Ascending aorta (tissue), 2 donors: ENCODE measurements at regions not wholly inside any gene's neighbourhood (a gene's known extent, or its start where the extent isn't known, plus 50 kb on each side); places are given as distances from the start of the nearest gene placed in this dataset.

Experiments
- DNase-seq, 2 donors: peaks; one replicate each; pipeline ENCODE4 v3.0.0-alpha.2; 2019; ENCODE audit warnings: low spot score in 2 of 2
- H3K27ac ChIP-seq, 2 donors: fragments of 200-600 bp; sonication (generic); one replicate each; pipeline ENCODE4 v1.5.1; 2016 to 2017; ENCODE audit warnings: mild to moderate bottlenecking in 1 of 2
- H3K27me3 ChIP-seq: fragments of 200-600 bp; sonication (generic); one replicate; pipeline ENCODE4 v1.5.1; 2017
- H3K36me3 ChIP-seq, 2 donors: fragments of 200-600 bp; sonication (generic); one replicate each; pipeline ENCODE4 v1.5.1; 2016
- H3K4me1 ChIP-seq, 2 donors: fragments of 200-600 bp; sonication (generic); one replicate each; pipeline ENCODE4 v1.5.1; 2016 to 2017; ENCODE audit warnings: mild to moderate bottlenecking in 1 of 2
- H3K4me3 ChIP-seq, 2 donors: fragments of 200-600 bp; sonication (generic); one replicate each; pipeline ENCODE4 v1.5.1; 2016 to 2017; ENCODE audit warnings: mild to moderate bottlenecking in 1 of 2
- H3K9me3 ChIP-seq, 2 donors: fragments of 200-600 bp; sonication (generic); one replicate each; pipeline ENCODE4 v1.5.1; 2016
- CTCF ChIP-seq, 3 experiments: fragments of 200-600 bp in 2 of 3; fragments of 450-650 bp in 1 of 3; sonication (generic) in 2 of 3; IDR thresholded peaks; one replicate each; pipeline ENCODE4 v1.5.1; 2016 to 2019; ENCODE audit warnings: antibody characterized with exemption in 3 of 3, mild to moderate bottlenecking in 1 of 3, moderate library complexity in 1 of 3
- intact Hi-C: fragments of 100-400 bp; cut with DNase I; formaldehyde crosslinking; loops from one replicate; pipeline ENCODE4 v1.15.1; 2023

DNA sequence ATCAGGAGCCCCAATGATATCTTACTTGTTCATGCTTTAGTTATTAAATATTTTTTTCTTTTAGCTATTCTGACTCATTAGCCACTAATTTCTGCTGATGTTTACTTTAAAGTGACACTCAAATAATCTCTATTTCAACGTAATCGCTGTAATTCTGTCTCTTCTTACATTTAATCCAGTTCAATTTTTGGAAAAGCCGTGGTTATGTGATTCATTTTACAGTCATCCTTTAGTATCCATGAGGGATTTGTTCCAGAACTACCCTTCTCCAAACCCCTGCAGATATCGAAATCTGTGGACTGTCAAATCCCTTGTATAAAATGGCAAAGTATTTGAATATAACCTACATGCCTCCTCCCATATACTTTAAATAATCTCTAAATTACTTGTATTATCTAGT, 1103.4 kb downstream of the LRFN5 start:
- no peak for DNase-seq
- TF ChIP-seq CTCF (IDR thresholded peaks at IDR 0.05), result no peak
- H3K4me3 ChIP-seq, result no peak overlapping the region
- H3K27ac ChIP-seq, result no peak overlapping the region
- H3K27me3 ChIP-seq, result no peaks in the 10 kb centered on the region
- no peaks in the 10 kb centered on the region for H3K9me3 ChIP-seq
- intact Hi-C loops, result no loop called here
- H3K4me1 ChIP-seq, result no peaks in the 10 kb centered on the region
- no peaks in the 10 kb centered on the region for H3K36me3 ChIP-seq

DNA sequence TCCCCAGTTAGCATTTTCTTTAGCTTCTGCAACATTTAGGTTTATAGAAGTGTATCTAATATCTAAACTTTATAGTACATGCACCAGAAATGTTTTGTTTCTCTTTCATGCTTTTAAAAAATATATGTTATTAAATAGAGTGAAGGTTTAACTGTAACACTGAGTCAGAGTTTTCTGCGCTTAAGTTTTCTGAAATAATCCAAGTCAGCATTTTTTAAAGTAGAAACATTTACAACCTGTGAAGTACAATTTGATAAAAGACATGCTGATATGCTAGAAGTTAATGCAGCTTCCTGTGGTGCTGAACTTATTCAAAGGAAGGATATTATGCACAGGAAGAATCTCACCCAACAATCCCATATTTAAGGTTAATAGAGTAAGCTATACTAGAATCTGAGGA, 1096.8 kb downstream of the LRFN5 start:
- H3K4me1 ChIP-seq, result no peaks in the 10 kb centered on the region
- no peaks in the 10 kb centered on the region for H3K27me3 ChIP-seq
- DNase-seq, result no peak
- H3K36me3 ChIP-seq, result no peaks in the 10 kb centered on the region
- no peak overlapping the region for H3K27ac ChIP-seq
- intact Hi-C loops, result no loop called here
- no peaks in the 10 kb centered on the region for H3K9me3 ChIP-seq
- no peak overlapping the region for H3K4me3 ChIP-seq
- no peak for TF ChIP-seq CTCF (IDR thresholded peaks at IDR 0.05)

- Histone ChIP-seq H3K4me3 (no peak overlapping the region), H3K27me3 (no peaks in the 10 kb centered on the region), H3K36me3 (no peaks in the 10 kb centered on the region), H3K4me1 (no peaks in the 10 kb centered on the region), H3K9me3 (no peaks in the 10 kb centered on the region), H3K27ac (no peak overlapping the region)
- intact Hi-C loops, result no loop called here
- DNase-seq, result no peak
- no peak for TF ChIP-seq CTCF (IDR thresholded peaks at IDR 0.05)
These were observed 1080.7 kb downstream of the LRFN5 start for GRCh38 chr14:42687421-42687820.

GRCh38 chr14:42683707-42684106, 1077.0 kb downstream of the LRFN5 start:
- H3K27me3 ChIP-seq, result no peaks in the 10 kb centered on the region

GRCh38 chr14:42676636-42677035, 1070.0 kb downstream of the LRFN5 start:
- Histone ChIP-seq H3K27ac (no peak overlapping the region), H3K4me1 (no peaks in the 10 kb centered on the region), H3K9me3 (no peaks in the 10 kb centered on the region), H3K36me3 (no peaks in the 10 kb centered on the region), H3K27me3 (no peaks in the 10 kb centered on the region), H3K4me3 (no peak overlapping the region)
- TF ChIP-seq CTCF (IDR thresholded peaks at IDR 0.05), result no peak
- DNase-seq, result no peak
- intact Hi-C loops, result no loop called here

More at GRCh38 chr14:42683707-42684106, 1077.0 kb downstream of the LRFN5 start:
- no peak for DNase-seq
- TF ChIP-seq CTCF (IDR thresholded peaks at IDR 0.05), result no peak
- no peaks in the 10 kb centered on the region for H3K4me1 ChIP-seq
- no peaks in the 10 kb centered on the region for H3K36me3 ChIP-seq
- H3K9me3 ChIP-seq, result no peaks in the 10 kb centered on the region
- H3K27ac ChIP-seq, result no peak overlapping the region
- no peak overlapping the region for H3K4me3 ChIP-seq
- intact Hi-C loops, result no loop called here

DNA sequence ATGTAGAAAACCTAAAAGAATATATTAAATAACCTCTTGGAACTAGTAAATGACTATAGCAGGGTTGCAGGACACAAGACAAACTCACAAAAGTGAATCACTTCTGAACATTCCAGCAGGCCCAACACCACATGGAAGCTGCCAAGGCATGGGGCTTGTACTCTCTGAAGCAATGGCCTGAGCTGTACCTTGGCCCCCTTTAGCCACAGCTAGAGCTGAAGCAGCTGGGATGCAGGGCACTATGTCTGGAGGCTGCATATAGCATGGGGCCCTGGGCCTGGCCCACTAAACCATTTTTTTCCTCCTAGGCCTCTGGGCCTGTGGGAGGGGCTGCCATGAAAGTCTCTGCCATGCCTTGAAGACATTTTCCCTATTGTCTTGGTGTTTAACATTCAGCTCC, 1067.3 kb downstream of the LRFN5 start:
- H3K27me3 ChIP-seq, result no peaks in the 10 kb centered on the region
- H3K9me3 ChIP-seq, result no peaks in the 10 kb centered on the region
- no peaks in the 10 kb centered on the region for H3K4me1 ChIP-seq
- intact Hi-C loops, result no loop called here
- H3K36me3 ChIP-seq, result no peaks in the 10 kb centered on the region
- H3K4me3 ChIP-seq, result no peak overlapping the region
- DNase-seq, result no peak
- H3K27ac ChIP-seq, result no peak overlapping the region
- TF ChIP-seq CTCF (IDR thresholded peaks at IDR 0.05), result no peak
